G401.6 (cell line): ENCODE measurements at regions not wholly inside any gene's neighbourhood (a gene's known extent, or its start where the extent isn't known, plus 50 kb on each side); places are given as distances from the start of the nearest gene placed in this dataset.
"Not testable (repeated sequence)": the region's sequence is repeated elsewhere in the genome, so short reads cannot be mapped to it uniquely, and the experiment has no call there.

ENCODE experiments used
- FAIRE-seq: peaks from 2 replicates; lab custom pipeline; 2012; peaks lifted over from hg19 to GRCh38; lab: Jason Lieb, UNC

DNA sequence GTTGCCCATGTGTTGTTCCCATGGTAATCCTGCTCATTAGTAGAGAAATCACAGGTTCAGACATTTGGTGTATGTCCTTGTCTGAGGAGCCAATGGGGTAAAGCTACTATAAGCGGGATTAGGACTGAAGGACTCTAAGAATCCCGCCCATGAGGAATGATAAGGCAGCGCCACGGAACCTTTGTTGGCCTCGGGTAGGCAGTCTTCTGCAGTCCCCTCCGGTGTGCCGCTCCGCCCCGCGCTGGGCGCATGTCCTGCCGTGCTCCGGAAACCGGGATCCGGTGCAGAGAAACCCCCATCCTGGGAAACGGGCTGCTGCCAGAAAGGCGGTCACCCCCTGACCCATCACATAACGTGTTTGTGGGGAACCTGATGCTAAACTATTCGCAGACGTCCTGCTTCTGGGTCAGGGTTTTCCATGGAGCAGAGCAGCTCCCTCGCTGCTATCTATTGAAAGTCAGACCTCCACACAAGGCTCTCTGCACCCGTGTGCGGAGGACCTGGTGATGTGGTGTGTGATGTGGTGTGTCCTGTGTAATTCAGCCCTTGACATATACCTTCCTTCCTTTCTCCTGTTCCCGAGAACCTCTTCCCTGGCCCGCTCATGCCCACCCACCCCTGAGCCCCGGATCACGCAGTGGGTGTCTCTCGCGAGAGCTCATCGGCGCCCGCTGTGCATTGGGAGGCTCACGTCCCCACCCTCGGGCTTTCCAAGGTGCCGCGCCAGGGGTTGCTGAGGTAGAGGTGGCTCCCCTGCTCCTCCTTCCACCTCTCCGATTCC, 220.8 kb upstream of the HSFY1 start:
- not testable (repeated sequence) for FAIRE-seq

GRCh38 chrY:18326280-18326875, 220.1 kb upstream of the HSFY1 start:
- peak; percentile 78 for FAIRE-seq

DNA sequence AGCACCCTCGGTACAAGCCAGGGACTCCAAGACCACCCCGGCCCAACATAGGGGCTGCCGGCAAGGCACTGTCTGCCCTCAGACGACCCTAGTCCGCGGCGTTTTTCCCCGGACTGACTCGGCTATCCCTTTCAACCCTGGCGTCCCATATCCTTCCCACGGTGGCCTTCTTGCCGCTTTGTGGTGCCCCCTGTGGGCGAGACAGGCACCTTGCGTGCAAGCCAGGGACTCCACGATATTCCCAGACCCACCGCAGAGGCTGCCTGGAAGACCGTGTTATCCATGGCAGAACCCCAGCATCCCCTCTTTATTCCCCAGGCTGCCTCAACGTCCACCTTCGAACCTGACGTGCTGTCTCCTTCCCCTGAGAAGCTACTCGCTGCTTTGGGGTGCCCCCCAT, 204.0 kb upstream of the HSFY1 start:
- FAIRE-seq: not testable (repeated sequence)
